ENCODE measurements at regions not wholly inside any gene's neighbourhood (a gene's known extent, or its start where the extent isn't known, plus 50 kb on each side); places are given as distances from the start of the nearest gene placed in this dataset.

GRCh38 chr12:116361414-116362223, 84.1 kb upstream of the MED13L start:
- no peak for TF ChIP-seq CTCF (IDR thresholded peaks at IDR 0.05)
- no peak for DNase-seq (ENCODE audit: low spot score)
- peaks cover 24% of the 10 kb centered on the region for H3K4me1 Mint-ChIP-seq (ENCODE audit: low read depth)
- H3K27ac Mint-ChIP-seq (ENCODE audit: unreplicated experiment): no peak overlapping the region
- no peaks in the 10 kb centered on the region for H3K36me3 Mint-ChIP-seq (ENCODE audit: low read depth)
- no peaks in the 10 kb centered on the region for H3K27me3 Mint-ChIP-seq (ENCODE audit: low read depth)
- no peaks in the 10 kb centered on the region for H3K9me3 Mint-ChIP-seq (ENCODE audit: low read depth)
- no peak overlapping the region for H3K4me3 Mint-ChIP-seq (ENCODE audit: unreplicated experiment)

- Mint-ChIP-seq H3K4me1 (ENCODE audit: low read depth) (peaks cover 15% of the 10 kb centered on the region), H3K9me3 (ENCODE audit: low read depth) (no peaks in the 10 kb centered on the region), H3K4me3 (ENCODE audit: unreplicated experiment) (no peak overlapping the region), H3K27ac (ENCODE audit: unreplicated experiment) (no peak overlapping the region), H3K27me3 (ENCODE audit: low read depth) (no peaks in the 10 kb centered on the region), H3K36me3 (ENCODE audit: low read depth) (peaks cover 2% of the 10 kb centered on the region)
- DNase-seq (ENCODE audit: low spot score): no peak
- no peak for TF ChIP-seq CTCF (IDR thresholded peaks at IDR 0.05)
Observed at GRCh38 chr12:116365114-116365513, 87.6 kb upstream of the MED13L start.

GRCh38 chr12:116365606-116366455, 88.3 kb upstream of the MED13L start:
- peaks cover 18% of the 10 kb centered on the region for H3K4me1 Mint-ChIP-seq (ENCODE audit: low read depth)
- no peaks in the 10 kb centered on the region for H3K27me3 Mint-ChIP-seq (ENCODE audit: low read depth)
- H3K36me3 Mint-ChIP-seq (ENCODE audit: low read depth): peaks cover 2% of the 10 kb centered on the region
- H3K9me3 Mint-ChIP-seq (ENCODE audit: low read depth): no peaks in the 10 kb centered on the region
- no peak for DNase-seq (ENCODE audit: low spot score)
- H3K27ac Mint-ChIP-seq (ENCODE audit: unreplicated experiment): no peak overlapping the region
- no peak overlapping the region for H3K4me3 Mint-ChIP-seq (ENCODE audit: unreplicated experiment)
- TF ChIP-seq CTCF (IDR thresholded peaks at IDR 0.05): no peak

GRCh38 chr12:116366456-116366776, 88.9 kb upstream of the MED13L start:
- Mint-ChIP-seq H3K36me3 (ENCODE audit: low read depth) (peaks cover 2% of the 10 kb centered on the region), H3K9me3 (ENCODE audit: low read depth) (no peaks in the 10 kb centered on the region), H3K27me3 (ENCODE audit: low read depth) (no peaks in the 10 kb centered on the region), H3K4me3 (ENCODE audit: unreplicated experiment) (no peak overlapping the region), H3K27ac (ENCODE audit: unreplicated experiment) (no peak overlapping the region), H3K4me1 (ENCODE audit: low read depth) (peaks cover 23% of the 10 kb centered on the region)
- no peak for TF ChIP-seq CTCF (IDR thresholded peaks at IDR 0.05)
- no peak for DNase-seq (ENCODE audit: low spot score)

- no peaks in the 10 kb centered on the region for H3K9me3 Mint-ChIP-seq (ENCODE audit: low read depth)
- no peaks in the 10 kb centered on the region for H3K27me3 Mint-ChIP-seq (ENCODE audit: low read depth)
- no peak for TF ChIP-seq CTCF (IDR thresholded peaks at IDR 0.05)
- no peak overlapping the region for H3K27ac Mint-ChIP-seq (ENCODE audit: unreplicated experiment)
- H3K4me1 Mint-ChIP-seq (ENCODE audit: low read depth): peaks cover 23% of the 10 kb centered on the region
- H3K4me3 Mint-ChIP-seq (ENCODE audit: unreplicated experiment): no peak overlapping the region
- H3K36me3 Mint-ChIP-seq (ENCODE audit: low read depth): peaks cover 2% of the 10 kb centered on the region
- DNase-seq (ENCODE audit: low spot score): no peak
Observed at GRCh38 chr12:116366824-116367223, 89.3 kb upstream of the MED13L start.

Measured in chondrocyte (in vitro differentiated cells).